Effector CD8-positive, alpha-beta T cell (primary cell): ENCODE measurements at regions not wholly inside any gene's neighbourhood (a gene's known extent, or its start where the extent isn't known, plus 50 kb on each side); places are given as distances from the start of the nearest gene placed in this dataset.

Experiments used
- DNase-seq: peaks from one replicate; lab custom pipeline; 2025; lab: John Stamatoyannopoulos, UW

- DNase-seq, result no peak
Measured at GRCh38 chr2:180061085-180061484, 54.0 kb upstream of the CWC22 start.

DNA sequence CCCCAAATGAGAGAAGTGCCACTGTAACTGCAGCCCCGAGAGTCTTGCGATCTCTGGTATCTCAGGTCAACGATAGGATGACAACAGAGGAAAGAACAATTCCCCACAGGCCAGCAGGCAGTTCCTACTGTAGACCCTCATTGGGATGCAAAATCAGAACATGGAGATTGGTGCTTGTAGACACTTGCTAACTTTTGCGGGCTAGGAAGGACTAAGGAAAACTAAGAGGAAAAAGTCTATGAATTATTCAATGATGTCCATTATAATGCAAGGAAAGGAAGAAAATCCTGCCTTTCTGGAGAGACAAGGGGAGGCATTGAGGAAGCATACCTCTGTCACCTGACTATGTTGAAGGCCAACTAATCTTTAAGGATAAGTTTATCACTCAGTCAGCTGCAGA is 51.9 kb upstream of the CWC22 start:
- DNase-seq, result no peak

DNA sequence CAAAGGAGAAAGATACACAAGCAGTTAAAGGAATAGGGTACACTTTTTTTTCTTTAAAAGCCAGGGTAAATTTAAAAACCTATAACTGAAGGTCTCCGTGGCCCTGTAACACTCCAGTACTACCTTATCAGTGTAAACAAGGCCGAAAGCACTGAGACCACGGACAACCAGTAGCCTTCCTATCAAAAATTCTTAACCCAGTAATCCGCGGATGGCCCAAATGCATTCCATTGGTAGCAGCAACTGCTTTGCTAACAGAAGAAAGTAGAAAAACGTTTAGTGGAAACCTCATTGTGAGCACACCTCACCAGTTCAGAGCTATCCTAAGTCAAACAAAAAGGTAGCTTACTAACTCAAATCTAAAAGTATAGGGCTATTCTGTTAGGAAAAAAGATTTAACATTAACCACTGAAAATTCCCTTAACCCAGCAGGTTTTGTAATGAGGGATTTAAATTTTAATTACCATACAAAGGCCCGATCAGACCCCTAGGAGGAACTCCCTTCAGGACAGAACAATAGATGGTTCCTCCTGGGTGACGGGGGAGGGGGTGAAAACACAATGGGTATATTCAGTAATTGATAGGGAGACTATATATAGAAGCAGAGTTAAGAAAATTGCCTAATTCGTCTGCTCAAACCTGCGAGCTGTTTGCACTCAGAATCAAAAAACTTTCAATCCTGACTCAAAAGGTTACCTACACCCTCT is 50.8 kb upstream of the CWC22 start:
- DNase-seq, result no peak
